HEK293 (cell line): ENCODE measurements at regions not wholly inside any gene's neighbourhood (a gene's known extent, or its start where the extent isn't known, plus 50 kb on each side); places are given as distances from the start of the nearest gene placed in this dataset.

Experiments used
- CTCF ChIA-PET: fragments of 350-600 bp; formaldehyde crosslinking; extraction: SDS; loops from one replicate; lab custom pipeline; 2021; ENCODE audit warnings: antibody characterized with exemption; lab: Yijun Ruan, JAX
- POLR2A ChIA-PET: fragments of 300-600 bp; formaldehyde crosslinking; extraction: SDS; loops from one replicate; lab custom pipeline; 2020; ENCODE audit warnings: antibody characterized with exemption, inconsistent platforms; lab: Yijun Ruan, JAX
- H3K27ac ChIP-seq: fragments of 200-500 bp; sonication (Bioruptor generic); 2 replicates; pipeline ENCODE4 v1.5.1; 2014; ENCODE audit warnings: low read depth, low read length, control low read depth, inconsistent platforms; ENCODE audit errors: extremely low read depth
- H3K36me3 ChIP-seq, 2 experiments: fragments of 200-500 bp in 1 of 2; sonication (Bioruptor generic) in 1 of 2; 1 replicate in 1 of 2; 2 replicates in 1 of 2; pipeline ENCODE4 v1.5.1; 2014 to 2017; ENCODE audit warnings: inconsistent platforms in 2 of 2, low read length in 2 of 2; ENCODE audit not compliant: control insufficient read depth in 2 of 2, insufficient read depth in 1 of 2
- H3K4me1 ChIP-seq: fragments of 200-500 bp; sonication (Bioruptor generic); 2 replicates; pipeline ENCODE4 v1.5.1; 2014; ENCODE audit warnings: mild to moderate bottlenecking, low read length, inconsistent platforms; ENCODE audit not compliant: control insufficient read depth, insufficient read depth
- H3K4me3 ChIP-seq: 2 replicates; pipeline ENCODE4 v1.5.1; 2011; ENCODE audit warnings: low read depth, mild to moderate bottlenecking, control low read depth, low read length, moderate library complexity
- H3K9me3 ChIP-seq: fragments of 200-500 bp; sonication (Bioruptor generic); 2 replicates; pipeline ENCODE4 v1.5.1; 2014; ENCODE audit warnings: low read depth, low read length, inconsistent platforms; ENCODE audit not compliant: control insufficient read depth, insufficient read depth
- FEZF1 ChIP-seq: fragments of 450-650 bp; formaldehyde crosslinking; IDR thresholded peaks from 2 replicates; pipeline ENCODE4 v1.5.1; 2016; ENCODE audit warnings: missing biosample characterization, missing genetic modification characterization
- HOXC10 ChIP-seq: sonication (generic); formaldehyde crosslinking; IDR thresholded peaks from 2 replicates; pipeline ENCODE4 v1.8.1; 2023; ENCODE audit warnings: mild to moderate bottlenecking, missing genetic modification reagents
- PBX3 ChIP-seq: sonication (generic); formaldehyde crosslinking; IDR thresholded peaks from 2 replicates; pipeline ENCODE4 v1.8.1; 2022; ENCODE audit warnings: mild to moderate bottlenecking, moderate library complexity, missing genetic modification reagents
- RBAK ChIP-seq: fragments of 450-650 bp; formaldehyde crosslinking; IDR thresholded peaks from 2 replicates; pipeline ENCODE4 v1.5.1; 2016; ENCODE audit warnings: missing biosample characterization, missing genetic modification characterization
- TRIM28 ChIP-seq: IDR thresholded peaks from 2 replicates; pipeline ENCODE4 v1.6.1; 2011; ENCODE audit warnings: low read length, control low read depth, borderline replicate concordance
- TSHZ1 ChIP-seq: fragments of 450-650 bp; formaldehyde crosslinking; IDR thresholded peaks from 2 replicates; pipeline ENCODE4 v1.5.1; 2016; ENCODE audit warnings: missing biosample characterization, missing genetic modification characterization, borderline replicate concordance
- ZBTB17 ChIP-seq: fragments of 450-650 bp; formaldehyde crosslinking; IDR thresholded peaks from 2 replicates; pipeline ENCODE4 v1.5.1; 2016; ENCODE audit warnings: missing biosample characterization, missing genetic modification characterization
- ZBTB8A ChIP-seq: fragments of 450-650 bp; formaldehyde crosslinking; IDR thresholded peaks from 2 replicates; pipeline ENCODE4 v1.5.1; 2016; ENCODE audit warnings: missing biosample characterization, missing genetic modification characterization
- ZFP3 ChIP-seq: fragments of 450-650 bp; formaldehyde crosslinking; IDR thresholded peaks from 2 replicates; pipeline ENCODE4 v1.5.1; 2016; ENCODE audit warnings: low read depth, missing biosample characterization, missing genetic modification characterization
- ZFP41 ChIP-seq: fragments of 450-650 bp; formaldehyde crosslinking; IDR thresholded peaks from 2 replicates; pipeline ENCODE4 v1.5.1; 2016; ENCODE audit warnings: missing biosample characterization, missing genetic modification characterization, borderline replicate concordance
- ZFP69B ChIP-seq: fragments of 450-650 bp; formaldehyde crosslinking; IDR thresholded peaks from 2 replicates; pipeline ENCODE4 v1.5.1; 2016; ENCODE audit warnings: missing biosample characterization, missing genetic modification characterization
- ZNF174 ChIP-seq: fragments of 450-650 bp; formaldehyde crosslinking; IDR thresholded peaks from 2 replicates; pipeline ENCODE4 v1.5.0; 2017; ENCODE audit warnings: missing biosample characterization, mild to moderate bottlenecking, missing genetic modification characterization
- ZNF18 ChIP-seq: fragments of 450-650 bp; formaldehyde crosslinking; IDR thresholded peaks from 2 replicates; pipeline ENCODE4 v1.5.1; 2016; ENCODE audit warnings: missing biosample characterization, missing genetic modification characterization
- ZNF214 ChIP-seq: fragments of 450-650 bp; formaldehyde crosslinking; IDR thresholded peaks from 2 replicates; pipeline ENCODE4 v1.5.1; 2017; ENCODE audit warnings: missing biosample characterization, mild to moderate bottlenecking, missing genetic modification characterization, borderline replicate concordance
- ZNF23 ChIP-seq: fragments of 450-650 bp; formaldehyde crosslinking; IDR thresholded peaks from 2 replicates; pipeline ENCODE4 v1.5.1; 2016; ENCODE audit warnings: missing biosample characterization, missing genetic modification characterization, borderline replicate concordance
- ZNF341 ChIP-seq: fragments of 450-650 bp; formaldehyde crosslinking; IDR thresholded peaks from 2 replicates; pipeline ENCODE4; 2016; ENCODE audit warnings: low read depth, missing biosample characterization, missing genetic modification characterization
- ZNF366 ChIP-seq: fragments of 450-650 bp; formaldehyde crosslinking; conservative IDR thresholded peaks from 2 replicates; pipeline ENCODE4 v1.5.1; 2016; ENCODE audit warnings: missing biosample characterization, missing genetic modification characterization
- ZNF433 ChIP-seq: fragments of 450-650 bp; formaldehyde crosslinking; IDR thresholded peaks from 2 replicates; pipeline ENCODE4 v1.5.1; 2016; ENCODE audit warnings: missing biosample characterization, missing genetic modification characterization, low read depth
- ZNF555 ChIP-seq: fragments of 450-650 bp; formaldehyde crosslinking; conservative IDR thresholded peaks from 2 replicates; pipeline ENCODE4 v1.5.1; 2017; ENCODE audit warnings: missing biosample characterization, mild to moderate bottlenecking, missing genetic modification characterization, inconsistent platforms
- ZNF596 ChIP-seq: fragments of 450-650 bp; IDR thresholded peaks from 2 replicates; pipeline ENCODE4 v1.5.0; 2018; ENCODE audit warnings: missing biosample characterization, mild to moderate bottlenecking, missing genetic modification characterization, moderate library complexity
- ZNF645 ChIP-seq: fragments of 450-650 bp; formaldehyde crosslinking; IDR thresholded peaks from 2 replicates; pipeline ENCODE4; 2016; ENCODE audit warnings: missing biosample characterization, missing genetic modification characterization
- ZNF677 ChIP-seq: fragments of 450-650 bp; IDR thresholded peaks from 2 replicates; pipeline ENCODE4 v1.5.0; 2018; ENCODE audit warnings: missing biosample characterization, mild to moderate bottlenecking, missing genetic modification characterization, moderate library complexity
- TF ChIP-seq, protein P1 (sequence below): fragments of 450-650 bp; formaldehyde crosslinking; IDR thresholded peaks from 2 replicates; pipeline ENCODE4 v1.5.1; 2016; ENCODE audit warnings: missing biosample characterization, missing genetic modification characterization
- TF ChIP-seq, protein P2 (sequence below): fragments of 450-650 bp; formaldehyde crosslinking; IDR thresholded peaks from 2 replicates; pipeline ENCODE4 v1.5.1; 2016; ENCODE audit warnings: missing biosample characterization, missing genetic modification characterization

DNA sequence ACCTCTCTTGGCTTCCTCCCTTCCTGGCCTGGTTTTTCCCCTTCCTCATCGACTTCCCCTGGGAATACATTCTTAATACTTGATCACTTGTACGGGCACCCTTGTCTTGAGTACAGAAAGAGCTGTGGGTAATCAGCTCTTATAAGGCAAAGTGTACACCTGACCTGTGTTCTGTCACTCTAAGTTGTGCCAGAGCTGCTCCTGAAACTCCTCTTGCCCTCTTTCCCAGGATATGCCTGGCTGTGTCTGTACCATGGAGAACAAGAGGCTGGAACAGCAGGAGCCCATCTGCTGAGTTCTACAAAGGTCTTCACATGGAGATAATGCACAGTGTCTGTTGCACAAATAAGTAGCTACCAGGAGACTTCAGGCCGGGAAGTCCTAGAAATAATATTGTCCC is 110.1 kb downstream of the FOXA2 start (continued):
- TF ChIP-seq PBX3 (no peak), ZFP41 (tag by site-specific recombination) (no peak), ZNF214 (tag by site-specific recombination) (no peak), TRIM28 (no peak), FEZF1 (tag by site-specific recombination) (no peak), ZBTB8A (tag by site-specific recombination) (no peak), ZNF433 (no peak), ZNF174 (tag by site-specific recombination) (no peak)
- TF ChIP-seq, protein P1, sequence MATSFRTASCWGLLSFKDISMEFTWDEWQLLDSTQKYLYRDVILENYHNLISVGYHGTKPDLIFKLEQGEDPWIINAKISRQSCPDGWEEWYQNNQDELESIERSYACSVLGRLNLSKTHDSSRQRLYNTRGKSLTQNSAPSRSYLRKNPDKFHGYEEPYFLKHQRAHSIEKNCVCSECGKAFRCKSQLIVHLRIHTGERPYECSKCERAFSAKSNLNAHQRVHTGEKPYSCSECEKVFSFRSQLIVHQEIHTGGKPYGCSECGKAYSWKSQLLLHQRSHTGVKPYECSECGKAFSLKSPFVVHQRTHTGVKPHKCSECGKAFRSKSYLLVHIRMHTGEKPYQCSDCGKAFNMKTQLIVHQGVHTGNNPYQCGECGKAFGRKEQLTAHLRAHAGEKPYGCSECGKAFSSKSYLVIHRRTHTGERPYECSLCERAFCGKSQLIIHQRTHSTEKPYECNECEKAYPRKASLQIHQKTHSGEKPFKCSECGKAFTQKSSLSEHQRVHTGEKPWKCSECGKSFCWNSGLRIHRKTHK (tag by site-specific recombination), result no peak

GRCh38 chr20:22473293-22473692 is 111.1 kb downstream of the FOXA2 start:
- H3K27ac ChIP-seq, result no peak overlapping the region
- ChIA-PET CTCF (no interaction called here), POLR2A (no interaction called here)
- no peak for TF ChIP-seq ZNF555
- 0 out of 2 replicates have a peak, but pooled peaks have one; percentile 69 for TF ChIP-seq ZNF23 (tag by site-specific recombination)
- no peak for TF ChIP-seq ZNF677 (tag by site-specific recombination)
- no peak for TF ChIP-seq ZFP69B (tag by site-specific recombination)
- peak; percentile 96 for TF ChIP-seq ZBTB17
- TF ChIP-seq ZNF18 (tag by site-specific recombination), result peak; percentile 72; the same call in 1 of the 2 replicates
- TF ChIP-seq TRIM28, result no peak
- H3K4me3 ChIP-seq, result no peak overlapping the region
- H3K9me3 ChIP-seq, result no peaks in the 10 kb centered on the region
- no peaks in the 10 kb centered on the region for H3K36me3 ChIP-seq
- H3K4me1 ChIP-seq, result no peaks in the 10 kb centered on the region

GRCh38 chr20:22472447-22473100 is 111.8 kb downstream of the FOXA2 start:
- POLR2A ChIA-PET, result no interaction called here
- CTCF ChIA-PET, result interaction anchor here (0.6 to 1.3 kb wide), 4 partner anchors 11 to 190 kb away, joined by 3 to 5 read pairs (median 5); no protein-coding TSS in a partner anchor
- no peaks in the 10 kb centered on the region for H3K9me3 ChIP-seq
- TF ChIP-seq ZNF677 (tag by site-specific recombination) (no peak), ZFP3 (tag by site-specific recombination) (no peak), TSHZ1 (tag by site-specific recombination) (no peak), ZNF366 (tag by site-specific recombination) (no peak), HOXC10 (CRISPR knock-in tag) (no peak), RBAK (tag by site-specific recombination) (no peak), ZNF341 (no peak), ZNF645 (tag by site-specific recombination) (no peak), ZNF596 (tag by site-specific recombination) (no peak)
- TF ChIP-seq, protein P2, sequence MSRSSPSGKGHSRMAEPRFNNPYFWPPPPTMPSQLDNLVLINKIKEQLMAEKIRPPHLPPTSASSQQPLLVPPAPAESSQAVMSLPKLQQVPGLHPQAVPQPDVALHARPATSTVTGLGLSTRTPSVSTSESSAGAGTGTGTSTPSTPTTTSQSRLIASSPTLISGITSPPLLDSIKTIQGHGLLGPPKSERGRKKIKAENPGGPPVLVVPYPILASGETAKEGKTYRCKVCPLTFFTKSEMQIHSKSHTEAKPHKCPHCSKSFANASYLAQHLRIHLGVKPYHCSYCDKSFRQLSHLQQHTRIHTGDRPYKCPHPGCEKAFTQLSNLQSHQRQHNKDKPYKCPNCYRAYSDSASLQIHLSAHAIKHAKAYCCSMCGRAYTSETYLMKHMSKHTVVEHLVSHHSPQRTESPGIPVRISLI (tag by site-specific recombination), result no peak

More at GRCh38 chr20:22472447-22473100, 111.8 kb downstream of the FOXA2 start:
- Histone ChIP-seq H3K27ac (no peak overlapping the region), H3K4me3 (no peak overlapping the region), H3K36me3 (no peaks in the 10 kb centered on the region), H3K4me1 (no peaks in the 10 kb centered on the region)
